GM12878 (cell line): ENCODE measurements at regions not wholly inside any gene's neighbourhood (a gene's known extent, or its start where the extent isn't known, plus 50 kb on each side); places are given as distances from the start of the nearest gene placed in this dataset.
A peak's percentile ranks its signal among the peaks of the same experiment; 100 is the strongest.
"Not testable (repeated sequence)": the region's sequence is repeated elsewhere in the genome, so short reads cannot be mapped to it uniquely, and the experiment has no call there.

Experiments used
- ATAC-seq: fragments of 200-7000 bp; cut with Tn5 transposase; 3 replicates; pipeline ENCODE4 v1.9.1; 2020; ENCODE audit warnings: mild to moderate bottlenecking, moderate library complexity
- BruUV-seq: library from RNA; stranded (reverse); fragments of 400-500 nt; replicated peaks from 2 replicates; lab custom pipeline; 2021; lab: Mats Ljungman, UMichigan
- CTCF ChIA-PET: fragments of 300-600 bp; sonication (Branson Sonifier 250); formaldehyde crosslinking; extraction: SDS; loops from one replicate; lab custom pipeline; 2021; ENCODE audit warnings: inconsistent platforms; lab: Yijun Ruan, JAX
- POLR2A ChIA-PET: fragments of 350-600 bp; formaldehyde crosslinking; extraction: SDS; loops from one replicate; lab custom pipeline; 2021; ENCODE audit warnings: inconsistent platforms; lab: Charles Lee
- RAD21 ChIA-PET: fragments of 300-600 bp; sonication (Branson Sonifier 250); formaldehyde crosslinking; loops from one replicate; lab custom pipeline; 2023; ENCODE audit warnings: antibody characterized with exemption; ENCODE audit not compliant: unreplicated experiment; lab: Charles Lee
- SMC1A ChIA-PET: fragments of 300-600 bp; sonication (Branson Sonifier 250); formaldehyde crosslinking; loops from one replicate; lab custom pipeline; 2023; ENCODE audit not compliant: unreplicated experiment, uncharacterized antibody; lab: Charles Lee
- DNase-seq: peaks from one replicate; pipeline ENCODE4 v3.0.0-alpha.2; 2011; ENCODE audit warnings: low read depth, low spot score
- FAIRE-seq: peaks from 3 replicates; lab custom pipeline; 2011; peaks lifted over from hg19 to GRCh38; lab: Jason Lieb, UNC
- H2AFZ ChIP-seq: 2 replicates; pipeline ENCODE4 v1.6.0; 2011; ENCODE audit warnings: low read depth, low read length, control low read depth; ENCODE audit not compliant: control insufficient read depth
- H3K27ac ChIP-seq: 2 replicates; pipeline ENCODE4 v1.5.1; 2011; ENCODE audit warnings: control low read depth; ENCODE audit not compliant: control insufficient read depth, insufficient read depth
- H3K27me3 ChIP-seq, 2 experiments: replicated peaks in 1 of 2; 2 replicates each; pipeline versions ENCODE4 v1.6.0 to v1.6.1; 2011; ENCODE audit warnings: low read length in 1 of 2; ENCODE audit not compliant: control insufficient read depth in 2 of 2, insufficient read depth in 2 of 2
- H3K36me3 ChIP-seq, 2 experiments: 2 replicates each; pipeline ENCODE4 v1.5.1; 2011; ENCODE audit warnings: low read length in 1 of 2; ENCODE audit not compliant: control insufficient read depth in 2 of 2, insufficient read depth in 2 of 2
- H3K4me1 ChIP-seq: 2 replicates; pipeline ENCODE4 v1.6.1; 2011; ENCODE audit warnings: mild to moderate bottlenecking, low read length, moderate library complexity, mixed read lengths; ENCODE audit not compliant: control insufficient read depth, insufficient read depth
- H3K4me2 ChIP-seq: 2 replicates; pipeline ENCODE4 v1.6.0; 2011; ENCODE audit warnings: control low read depth; ENCODE audit not compliant: control insufficient read depth, insufficient read depth
- H3K4me3 ChIP-seq: fragments of 200-600 bp; sonication (generic); 2 replicates; pipeline ENCODE4 v1.5.1; 2016
- H3K79me2 ChIP-seq: 2 replicates; pipeline ENCODE4 v1.6.0; 2011; ENCODE audit warnings: low read length; ENCODE audit not compliant: control insufficient read depth, insufficient read depth
- H3K9ac ChIP-seq: 2 replicates; pipeline ENCODE4 v1.8.0; 2011; ENCODE audit warnings: low read length, control low read depth, mixed read lengths; ENCODE audit not compliant: control insufficient read depth, insufficient read depth
- H3K9me3 ChIP-seq: replicated peaks from 3 replicates; pipeline ENCODE4 v1.5.1; 2011; ENCODE audit warnings: mild to moderate bottlenecking, low read length; ENCODE audit not compliant: control insufficient read depth, insufficient read depth
- H4K20me1 ChIP-seq: 2 replicates; pipeline ENCODE4 v1.6.0; 2011; ENCODE audit not compliant: control insufficient read depth, insufficient read depth
- ETV6 ChIP-seq, 2 experiments: fragments of 450-650 bp in 1 of 2; IDR thresholded peaks in 1 of 2; conservative IDR thresholded peaks in 1 of 2; 2 replicates each; pipeline ENCODE4 v1.6.1; 2014; ENCODE audit warnings: antibody characterized with exemption in 1 of 2, borderline replicate concordance in 1 of 2, low read depth in 1 of 2, mild to moderate bottlenecking in 1 of 2, moderate library complexity in 1 of 2
- SPI1 ChIP-seq: IDR thresholded peaks from 2 replicates; pipeline ENCODE4 v1.6.1; 2011; ENCODE audit warnings: low read depth, mild to moderate bottlenecking, low read length, moderate library complexity, borderline replicate concordance; ENCODE audit not compliant: insufficient read depth
- WGBS: methylation state at CpG from one replicate; pipeline ENCODE4 v1.1.6; 2016; ENCODE audit warnings: low lambda C conversion rate; ENCODE audit not compliant: insufficient replicate concordance, insufficient coverage; ENCODE audit errors: missing lambda C conversion rate; 5-methylcytosine and 5-hydroxymethylcytosine counted together
- in situ Hi-C: fragments of 300-500 bp; cut with MboI; formaldehyde crosslinking; loops from 9 replicates; pipeline ENCODE4 v1.14.3; 2018; ENCODE audit warnings: mixed read lengths
- intact Hi-C: fragments of 100-400 bp; cut with micrococcal nuclease; formaldehyde crosslinking; loops from one replicate; pipeline ENCODE4 v1.14.2; 2022; ENCODE audit not compliant: unreplicated experiment

DNA sequence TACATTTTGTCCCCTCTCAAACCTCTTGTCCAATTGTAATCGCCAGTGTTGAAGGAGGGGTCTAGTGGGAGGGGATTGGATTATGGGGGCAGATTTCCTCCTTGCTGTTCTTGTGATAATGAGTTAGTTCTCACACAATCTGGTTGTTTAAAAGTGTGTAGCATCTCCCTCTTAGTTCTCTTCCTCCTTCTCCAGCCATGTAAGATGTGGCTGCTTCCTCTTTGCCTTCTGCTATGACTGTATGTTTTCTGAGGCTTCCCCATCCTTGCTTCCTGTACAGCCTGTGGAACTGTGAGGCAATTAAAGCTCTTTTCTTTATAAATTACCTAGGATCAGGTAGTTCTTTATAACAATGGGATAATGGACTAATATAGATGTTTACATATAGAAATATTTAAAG, 162.3 kb upstream of the C1QTNF3 start:
- CTCF ChIA-PET, result not testable (repeated sequence)
- TF ChIP-seq SPI1 (peak; percentile 8; the same call in 1 of the 2 replicates), ETV6 (conservative IDR thresholded peaks at IDR 0.05 in 1 of 2, IDR thresholded peaks at IDR 0.05 in 1 of 2; ENCODE audit: borderline replicate concordance in 1 of 2, low read depth in 1 of 2) (0 out of 4 replicates have a peak, but pooled peaks of 1 of the 2 experiments have one; percentile 17)
- TF ChIP-seq, all 136 proteins: peak for 2; not testable (repeated sequence) for 134
- H3K79me2 ChIP-seq, SMC1A ChIA-PET, H3K27ac ChIP-seq, H2AFZ ChIP-seq, ATAC-seq, H3K4me1 ChIP-seq, intact Hi-C loops, H3K4me2 ChIP-seq, FAIRE-seq, POLR2A ChIA-PET, H3K27me3 ChIP-seq, RAD21 ChIA-PET, H3K9ac ChIP-seq, in situ Hi-C loops, BruUV-seq, H3K36me3 ChIP-seq, H3K4me3 ChIP-seq, H3K9me3 ChIP-seq, H4K20me1 ChIP-seq, DNase-seq: not testable (repeated sequence)
- WGBS, result 100% methylated on average over 1 of the region's 1 CpG

DNA sequence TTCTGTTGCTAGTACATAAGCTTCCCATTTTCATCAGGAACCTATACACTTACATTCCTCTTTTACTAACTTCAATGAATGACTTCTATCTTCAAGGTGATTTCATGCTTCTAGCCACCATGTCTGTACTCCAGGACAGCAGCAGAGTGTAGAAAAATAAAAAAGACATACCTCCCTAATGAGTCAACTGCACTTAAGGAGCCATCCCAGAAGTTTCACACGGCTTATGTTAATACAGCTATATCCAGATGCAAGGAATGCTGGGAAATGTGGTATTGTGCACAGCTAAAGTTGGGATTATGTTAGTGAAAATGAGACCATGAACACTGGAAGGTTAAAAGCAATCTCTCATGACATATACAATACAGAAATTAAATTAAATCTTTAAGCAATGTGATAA, 174.4 kb upstream of the C1QTNF3 start:
- H4K20me1 ChIP-seq, H3K9me3 ChIP-seq, CTCF ChIA-PET, intact Hi-C loops, H3K36me3 ChIP-seq, H3K79me2 ChIP-seq, ATAC-seq, SMC1A ChIA-PET, H3K4me3 ChIP-seq, DNase-seq, H2AFZ ChIP-seq, H3K4me2 ChIP-seq, FAIRE-seq, RAD21 ChIA-PET, H3K27ac ChIP-seq, POLR2A ChIA-PET, H3K27me3 ChIP-seq, H3K9ac ChIP-seq, in situ Hi-C loops, H3K4me1 ChIP-seq: not testable (repeated sequence)
- WGBS, result 90% methylated on average over 1 of the region's 1 CpG
- BruUV-seq, result TSS peak; percentile 30

DNA sequence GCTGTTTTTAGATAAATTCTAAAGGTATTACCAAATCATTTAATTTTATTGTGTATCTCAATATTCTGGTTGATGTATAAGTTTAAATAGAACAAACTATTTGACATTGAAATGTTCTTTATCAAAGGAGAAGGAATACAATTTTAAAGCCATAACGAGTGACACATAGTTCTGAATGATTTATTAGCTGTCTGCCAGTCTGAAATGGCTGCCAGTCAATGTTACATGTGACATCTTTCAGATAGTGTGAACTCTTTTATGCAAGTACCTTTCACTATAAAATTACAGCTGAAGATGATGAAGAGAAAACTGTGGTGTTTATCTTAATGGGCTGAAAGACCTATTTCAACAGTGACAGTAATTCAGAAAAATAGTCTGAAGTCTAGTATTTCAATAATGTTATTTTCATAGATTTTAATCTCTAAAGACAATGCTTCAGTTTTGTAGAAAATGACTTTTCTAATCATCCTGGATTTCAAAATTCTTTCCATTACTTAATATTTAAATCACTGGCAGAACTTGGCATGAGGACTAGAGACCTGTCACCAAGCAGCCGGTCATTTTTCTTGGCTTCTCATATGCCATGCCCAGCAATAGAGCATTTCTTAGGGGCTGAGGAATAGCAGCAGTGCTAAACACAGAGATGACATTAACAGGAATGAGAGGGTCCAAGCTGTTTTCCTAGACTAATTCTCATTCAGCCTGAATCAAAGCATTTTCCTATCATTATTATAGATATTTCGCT, 178.5 kb upstream of the C1QTNF3 start:
- H2AFZ ChIP-seq, SMC1A ChIA-PET, H3K27me3 ChIP-seq, POLR2A ChIA-PET, BruUV-seq, FAIRE-seq, DNase-seq, H3K79me2 ChIP-seq, H3K4me2 ChIP-seq, H3K36me3 ChIP-seq, H3K27ac ChIP-seq, H4K20me1 ChIP-seq, H3K9ac ChIP-seq, H3K9me3 ChIP-seq, ATAC-seq, CTCF ChIA-PET, intact Hi-C loops, H3K4me1 ChIP-seq, in situ Hi-C loops, RAD21 ChIA-PET, H3K4me3 ChIP-seq: not testable (repeated sequence)
- WGBS, result 98% methylated on average over 3 of the region's 3 CpGs
